GM12864 (cell line): ENCODE measurements at regions not wholly inside any gene's neighbourhood (a gene's known extent, or its start where the extent isn't known, plus 50 kb on each side); places are given as distances from the start of the nearest gene placed in this dataset.

Experiments used
- DNase-seq: peaks from one replicate; pipeline ENCODE4 v3.0.0-alpha.2; 2011; ENCODE audit warnings: low read depth
- H3K4me3 ChIP-seq: 2 replicates; pipeline ENCODE4 v1.5.1; 2011; ENCODE audit warnings: mild to moderate bottlenecking, low read depth, low read length, control low read depth
- CTCF ChIP-seq: IDR thresholded peaks from 2 replicates; pipeline ENCODE4 v1.5.1; 2011; ENCODE audit warnings: low read depth, mild to moderate bottlenecking, moderate library complexity, low read length, control low read depth, inconsistent platforms; ENCODE audit errors: missing control alignments

GRCh38 chr5:89043676-89044075 lies 160.7 kb upstream of the MEF2C start:
- H3K4me3 ChIP-seq, result no peak overlapping the region
- TF ChIP-seq CTCF, result no peak
- DNase-seq, result no peak

GRCh38 chr5:89042746-89043145 lies 159.8 kb upstream of the MEF2C start:
- DNase-seq, result no peak
- H3K4me3 ChIP-seq, result no peak overlapping the region
- TF ChIP-seq CTCF, result no peak

- no peak for TF ChIP-seq CTCF
- no peak overlapping the region for H3K4me3 ChIP-seq
- no peak for DNase-seq
Measured at GRCh38 chr5:89041976-89042375, 159.0 kb upstream of the MEF2C start.

- H3K4me3 ChIP-seq, result no peak overlapping the region
- DNase-seq, result no peak
- TF ChIP-seq CTCF, result no peak
Measured at GRCh38 chr5:89041249-89041779, 158.3 kb upstream of the MEF2C start.

- TF ChIP-seq CTCF, result no peak
- DNase-seq, result no peak
- H3K4me3 ChIP-seq, result no peak overlapping the region
Measured at GRCh38 chr5:89036704-89037489, 153.9 kb upstream of the MEF2C start.

GRCh38 chr5:89036166-89036565 lies 153.2 kb upstream of the MEF2C start:
- no peak overlapping the region for H3K4me3 ChIP-seq
- TF ChIP-seq CTCF, result no peak
- DNase-seq, result no peak

- TF ChIP-seq CTCF, result no peak
- H3K4me3 ChIP-seq, result no peak overlapping the region
- no peak for DNase-seq
Measured at GRCh38 chr5:89034588-89034987, 151.6 kb upstream of the MEF2C start.
